Endodermal cell (in vitro differentiated cells): ENCODE measurements at regions not wholly inside any gene's neighbourhood (a gene's known extent, or its start where the extent isn't known, plus 50 kb on each side); places are given as distances from the start of the nearest gene placed in this dataset.

ENCODE experiments used
- DNase-seq: peaks from one replicate; pipeline ENCODE4 v3.0.0-alpha.2; 2017
- H3K27ac ChIP-seq: 2 replicates; pipeline ENCODE4 v1.5.1; 2013; ENCODE audit warnings: mild to moderate bottlenecking, low read depth, low read length, moderate library complexity
- H3K27me3 ChIP-seq: 2 replicates; pipeline ENCODE4 v1.6.1; 2013; ENCODE audit warnings: mild to moderate bottlenecking, low read length, moderate library complexity; ENCODE audit not compliant: insufficient read depth, control insufficient read depth, poor library complexity, severe bottlenecking
- H3K36me3 ChIP-seq: 2 replicates; pipeline ENCODE4 v1.7.0; 2013; ENCODE audit warnings: mild to moderate bottlenecking, low read length, moderate library complexity; ENCODE audit not compliant: control insufficient read depth, insufficient read depth
- H3K4me1 ChIP-seq: one replicate; pipeline ENCODE4 v1.7.0; 2013; ENCODE audit warnings: low read length; ENCODE audit not compliant: control insufficient read depth, insufficient read depth
- H3K4me3 ChIP-seq: 2 replicates; pipeline ENCODE4 v1.5.1; 2013; ENCODE audit warnings: mild to moderate bottlenecking, low read length, moderate library complexity
- H3K9ac ChIP-seq: 2 replicates; pipeline ENCODE4 v1.6.1; 2013; ENCODE audit warnings: mild to moderate bottlenecking, low read length, moderate library complexity; ENCODE audit not compliant: poor library complexity, severe bottlenecking; ENCODE audit errors: extremely low read depth
- H3K9me3 ChIP-seq: 2 replicates; pipeline ENCODE4 v1.6.1; 2013; ENCODE audit warnings: mild to moderate bottlenecking, low read length, moderate library complexity; ENCODE audit not compliant: control insufficient read depth
- H3K27ac Mint-ChIP-seq: 2 replicates; pipeline ENCODE4 v1.8.0; 2020; ENCODE audit warnings: mixed read lengths
- H3K27me3 Mint-ChIP-seq: 2 replicates; pipeline ENCODE4 v1.8.0; 2021; ENCODE audit warnings: mild to moderate bottlenecking, mixed read lengths; ENCODE audit not compliant: insufficient read depth
- H3K36me3 Mint-ChIP-seq: 2 replicates; pipeline ENCODE4 v1.8.0; 2020; ENCODE audit warnings: low read depth, mixed read lengths
- H3K4me1 Mint-ChIP-seq: 2 replicates; pipeline ENCODE4 v1.8.0; 2020; ENCODE audit warnings: mixed read lengths
- H3K4me3 Mint-ChIP-seq: 2 replicates; pipeline ENCODE4 v1.8.0; 2020; ENCODE audit warnings: mild to moderate bottlenecking, moderate library complexity, mixed read lengths
- H3K9me3 Mint-ChIP-seq: 2 replicates; pipeline ENCODE4 v1.8.0; 2020; ENCODE audit warnings: mild to moderate bottlenecking, mixed read lengths
- CTCF ChIP-seq: fragments of 200-600 bp; sonication (generic); conservative IDR thresholded peaks from 2 replicates; pipeline ENCODE4 v1.5.0; 2021; ENCODE audit warnings: antibody characterized with exemption, mild to moderate bottlenecking
- WGBS, 2 experiments: methylation state at CpG; one replicate each; pipeline versions ENCODE4 v1.1.5 to v1.1.7; 2013; ENCODE audit warnings: missing lambda C conversion rate in 2 of 2, mixed read lengths in 1 of 2; ENCODE audit not compliant: insufficient coverage in 1 of 2, insufficient read length in 1 of 2; 5-methylcytosine and 5-hydroxymethylcytosine counted together

GRCh38 chr12:107593713-107594381, 91.8 kb upstream of the PWP1 start:
- no peaks in the 10 kb centered on the region for H3K4me1 ChIP-seq
- no peak overlapping the region for H3K9ac ChIP-seq
- no peaks in the 10 kb centered on the region for H3K4me1 Mint-ChIP-seq
- peaks cover 14% of the 10 kb centered on the region for H3K9me3 ChIP-seq
- H3K4me3 Mint-ChIP-seq = no peak overlapping the region
- TF ChIP-seq CTCF = no peak
- H3K4me3 ChIP-seq = no peak overlapping the region
- peaks cover 26% of the 10 kb centered on the region for H3K9me3 Mint-ChIP-seq
- H3K27me3 Mint-ChIP-seq = no peaks in the 10 kb centered on the region
- H3K27me3 ChIP-seq = no peaks in the 10 kb centered on the region
- DNase-seq = peak; percentile 63
- H3K27ac Mint-ChIP-seq = no peak overlapping the region
- H3K36me3 ChIP-seq = no peaks in the 10 kb centered on the region
- WGBS, 2 experiments = 88 to 94% methylated on average over 3 to 7 of the region's 7 CpGs
- no peak overlapping the region for H3K27ac ChIP-seq
- no peaks in the 10 kb centered on the region for H3K36me3 Mint-ChIP-seq

DNA sequence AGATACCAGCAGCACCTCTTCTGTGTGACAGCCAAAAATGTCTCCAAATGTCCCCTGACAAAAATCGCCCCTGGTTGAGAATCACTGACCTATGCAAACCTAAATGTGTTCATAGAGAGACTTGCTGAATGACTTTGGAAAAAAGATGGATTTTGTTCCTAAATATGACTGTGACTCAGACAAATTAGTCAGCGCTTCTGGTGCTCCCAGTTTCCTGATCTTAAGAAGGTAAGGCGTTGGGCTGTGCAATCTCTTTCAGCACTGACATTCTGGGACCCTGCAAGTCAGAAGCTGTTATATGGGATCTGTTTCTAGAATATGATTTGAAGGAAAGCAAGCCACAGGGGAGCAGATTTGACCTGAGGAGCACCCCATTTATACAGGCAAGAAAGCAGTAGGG, 90.6 kb upstream of the PWP1 start:
- Mint-ChIP-seq H3K4me3 (no peak overlapping the region), H3K27ac (no peak overlapping the region), H3K27me3 (no peaks in the 10 kb centered on the region), H3K4me1 (no peaks in the 10 kb centered on the region), H3K9me3 (peaks cover 26% of the 10 kb centered on the region), H3K36me3 (no peaks in the 10 kb centered on the region)
- no peaks in the 10 kb centered on the region for H3K4me1 ChIP-seq
- no peak overlapping the region for H3K27ac ChIP-seq
- H3K9me3 ChIP-seq = peaks cover 14% of the 10 kb centered on the region
- H3K36me3 ChIP-seq = no peaks in the 10 kb centered on the region
- H3K27me3 ChIP-seq = no peaks in the 10 kb centered on the region
- H3K9ac ChIP-seq = no peak overlapping the region
- WGBS, 2 experiments = 88 to 100% methylated on average over 2 to 3 of the region's 3 CpGs
- no peak for TF ChIP-seq CTCF
- H3K4me3 ChIP-seq = no peak overlapping the region
- no peak for DNase-seq

DNA sequence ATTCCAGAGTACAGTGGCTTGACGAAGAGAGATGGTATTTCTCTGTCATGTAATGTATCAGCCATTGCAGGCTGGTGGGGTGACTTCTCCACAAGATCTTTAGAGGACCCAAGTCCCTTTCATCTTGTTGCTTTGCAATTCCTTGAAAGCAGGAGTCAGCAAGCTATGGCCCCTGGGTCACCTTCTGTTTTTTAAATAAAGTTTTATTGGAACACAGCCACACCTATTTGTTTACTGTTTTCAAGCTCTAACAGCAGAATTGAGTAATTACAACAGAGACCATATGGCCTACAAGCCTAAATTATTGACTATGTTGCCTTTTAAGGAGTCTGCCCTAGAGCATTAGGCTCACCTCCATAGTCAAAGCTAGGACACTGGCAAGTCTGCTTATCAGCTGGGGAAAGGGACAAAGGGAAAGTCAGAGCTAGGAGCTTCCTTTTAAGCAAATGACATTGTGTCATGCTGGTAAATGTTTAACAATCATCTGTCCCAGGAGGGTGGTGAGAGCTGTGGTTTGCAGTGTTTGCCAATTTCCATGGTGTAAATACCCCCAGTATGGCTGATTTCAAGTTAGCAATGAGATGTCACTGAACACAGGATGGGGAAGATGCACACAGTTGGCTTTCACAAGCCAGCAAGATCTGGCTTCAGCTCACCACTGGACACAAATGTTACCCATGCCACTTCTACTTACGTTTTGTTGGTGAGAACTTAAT, 87.7 kb upstream of the PWP1 start:
- no peak for DNase-seq
- H3K4me3 Mint-ChIP-seq = no peak overlapping the region
- no peak overlapping the region for H3K9ac ChIP-seq
- no peak overlapping the region for H3K4me3 ChIP-seq
- no peaks in the 10 kb centered on the region for H3K36me3 ChIP-seq
- no peaks in the 10 kb centered on the region for H3K4me1 ChIP-seq
- 90% methylated on average over 2 of the region's 2 CpGs for WGBS, 2 experiments
- H3K9me3 Mint-ChIP-seq = peaks cover 26% of the 10 kb centered on the region
- H3K4me1 Mint-ChIP-seq = no peaks in the 10 kb centered on the region
- no peaks in the 10 kb centered on the region for H3K27me3 Mint-ChIP-seq
- H3K36me3 Mint-ChIP-seq = no peaks in the 10 kb centered on the region
- H3K9me3 ChIP-seq = peaks cover 14% of the 10 kb centered on the region
- no peak overlapping the region for H3K27ac ChIP-seq
- H3K27me3 ChIP-seq = no peaks in the 10 kb centered on the region
- TF ChIP-seq CTCF = no peak
- H3K27ac Mint-ChIP-seq = no peak overlapping the region
